NB4 (cell line): ENCODE measurements at regions not wholly inside any gene's neighbourhood (a gene's known extent, or its start where the extent isn't known, plus 50 kb on each side); places are given as distances from the start of the nearest gene placed in this dataset.

Experiments used
- TF ChIP-seq, protein P1 (sequence below): IDR thresholded peaks from one replicate; pipeline ENCODE4 v1.5.1; 2012; ENCODE audit warnings: low read depth, low read length
- TF ChIP-seq, protein P2 (sequence below): IDR thresholded peaks from 2 replicates; pipeline ENCODE4 v1.6.1; 2011; ENCODE audit warnings: low read depth, low read length

DNA sequence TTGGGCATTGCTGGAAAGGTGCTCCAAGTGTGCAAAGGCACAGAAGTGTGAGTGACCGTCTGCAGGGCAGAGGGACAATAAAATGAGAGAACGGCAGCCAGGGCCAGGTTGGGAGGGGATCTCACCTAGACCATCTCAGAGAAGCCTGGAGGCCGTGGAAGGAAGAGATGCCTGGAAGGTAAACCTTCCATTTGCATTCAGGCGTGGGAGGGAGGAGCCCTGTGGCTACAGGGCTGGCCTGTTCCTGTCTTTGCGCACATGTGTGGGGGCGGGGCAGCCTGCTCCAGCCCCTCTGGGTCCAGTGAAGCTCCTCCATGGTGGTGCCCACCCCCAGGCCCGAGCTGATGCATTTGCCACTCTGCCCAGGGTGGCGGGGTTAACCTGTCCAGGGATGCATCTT, 473.6 kb upstream of the MGMT start:
- TF ChIP-seq, protein P1, sequence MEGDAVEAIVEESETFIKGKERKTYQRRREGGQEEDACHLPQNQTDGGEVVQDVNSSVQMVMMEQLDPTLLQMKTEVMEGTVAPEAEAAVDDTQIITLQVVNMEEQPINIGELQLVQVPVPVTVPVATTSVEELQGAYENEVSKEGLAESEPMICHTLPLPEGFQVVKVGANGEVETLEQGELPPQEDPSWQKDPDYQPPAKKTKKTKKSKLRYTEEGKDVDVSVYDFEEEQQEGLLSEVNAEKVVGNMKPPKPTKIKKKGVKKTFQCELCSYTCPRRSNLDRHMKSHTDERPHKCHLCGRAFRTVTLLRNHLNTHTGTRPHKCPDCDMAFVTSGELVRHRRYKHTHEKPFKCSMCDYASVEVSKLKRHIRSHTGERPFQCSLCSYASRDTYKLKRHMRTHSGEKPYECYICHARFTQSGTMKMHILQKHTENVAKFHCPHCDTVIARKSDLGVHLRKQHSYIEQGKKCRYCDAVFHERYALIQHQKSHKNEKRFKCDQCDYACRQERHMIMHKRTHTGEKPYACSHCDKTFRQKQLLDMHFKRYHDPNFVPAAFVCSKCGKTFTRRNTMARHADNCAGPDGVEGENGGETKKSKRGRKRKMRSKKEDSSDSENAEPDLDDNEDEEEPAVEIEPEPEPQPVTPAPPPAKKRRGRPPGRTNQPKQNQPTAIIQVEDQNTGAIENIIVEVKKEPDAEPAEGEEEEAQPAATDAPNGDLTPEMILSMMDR = no peak
- TF ChIP-seq, protein P2, sequence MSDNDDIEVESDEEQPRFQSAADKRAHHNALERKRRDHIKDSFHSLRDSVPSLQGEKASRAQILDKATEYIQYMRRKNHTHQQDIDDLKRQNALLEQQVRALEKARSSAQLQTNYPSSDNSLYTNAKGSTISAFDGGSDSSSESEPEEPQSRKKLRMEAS = no peak
